ENCODE measurements at regions not wholly inside any gene's neighbourhood (a gene's known extent, or its start where the extent isn't known, plus 50 kb on each side); places are given as distances from the start of the nearest gene placed in this dataset.

GRCh38 chr4:121594796-121595526, 101.8 kb downstream of the ANXA5 start:
- TF ChIP-seq CTCF (conservative IDR thresholded peaks at IDR 0.05; ENCODE audit: low read length) (no peak), EZH2phosphoT487 (IDR thresholded peaks at IDR 0.05; ENCODE audit: borderline replicate concordance) (no peak)

Measured in Loucy (cell line).